Naive thymus-derived CD8-positive, alpha-beta T cell (primary cell): ENCODE measurements at regions not wholly inside any gene's neighbourhood (a gene's known extent, or its start where the extent isn't known, plus 50 kb on each side); places are given as distances from the start of the nearest gene placed in this dataset.

Source experiments
- ATAC-seq, 2 donors: fragments of 150-1000 bp; cut with Tn5 transposase in 1 of 2; sonication (Bioruptor Pico), chemical (Tn5 transposase) in 1 of 2; 1 replicate in 1 of 2; 2 replicates in 1 of 2; pipeline ENCODE4 v1.10.0; 2021; ENCODE audit warnings: mild to moderate bottlenecking in 2 of 2, moderate library complexity in 2 of 2
- POLR2A ChIA-PET: fragments of 350-600 bp; sonication (Branson Sonifier 250); formaldehyde crosslinking; loops from one replicate; lab custom pipeline; 2021; ENCODE audit warnings: antibody characterized with exemption; lab: Charles Lee
- DNase-seq, 10 donors: peaks; one replicate each; pipeline versions ENCODE4 v3.0.0 to v3.0.0-alpha.2; 2020 to 2022
- H3K27ac Mint-ChIP-seq, 10 donors: one replicate each; pipeline ENCODE4 v1.8.0; 2020 to 2022; ENCODE audit warnings: mild to moderate bottlenecking in 10 of 10, mixed read lengths in 10 of 10, moderate library complexity in 4 of 10, inconsistent platforms in 1 of 10
- H3K27me3 Mint-ChIP-seq, 5 donors: one replicate each; pipeline ENCODE4 v1.8.0; 2021 to 2022; ENCODE audit warnings: mixed read lengths in 5 of 5
- H3K36me3 Mint-ChIP-seq, 3 donors: one replicate each; pipeline ENCODE4 v1.8.0; 2020 to 2022; ENCODE audit warnings: mixed read lengths in 3 of 3, mild to moderate bottlenecking in 2 of 3, inconsistent platforms in 1 of 3
- H3K4me1 Mint-ChIP-seq, 4 donors: one replicate each; pipeline ENCODE4 v1.8.0; 2021 to 2022; ENCODE audit warnings: mixed read lengths in 4 of 4
- H3K4me3 Mint-ChIP-seq, 10 donors: one replicate each; pipeline ENCODE4 v1.8.0; 2020 to 2022; ENCODE audit warnings: mild to moderate bottlenecking in 10 of 10, mixed read lengths in 10 of 10, moderate library complexity in 6 of 10, inconsistent platforms in 1 of 10
- H3K9me3 Mint-ChIP-seq, 9 donors: one replicate each; pipeline ENCODE4 v1.8.0; 2020 to 2022; ENCODE audit warnings: mixed read lengths in 9 of 9, mild to moderate bottlenecking in 3 of 9, inconsistent platforms in 1 of 9, moderate library complexity in 1 of 9

DNA sequence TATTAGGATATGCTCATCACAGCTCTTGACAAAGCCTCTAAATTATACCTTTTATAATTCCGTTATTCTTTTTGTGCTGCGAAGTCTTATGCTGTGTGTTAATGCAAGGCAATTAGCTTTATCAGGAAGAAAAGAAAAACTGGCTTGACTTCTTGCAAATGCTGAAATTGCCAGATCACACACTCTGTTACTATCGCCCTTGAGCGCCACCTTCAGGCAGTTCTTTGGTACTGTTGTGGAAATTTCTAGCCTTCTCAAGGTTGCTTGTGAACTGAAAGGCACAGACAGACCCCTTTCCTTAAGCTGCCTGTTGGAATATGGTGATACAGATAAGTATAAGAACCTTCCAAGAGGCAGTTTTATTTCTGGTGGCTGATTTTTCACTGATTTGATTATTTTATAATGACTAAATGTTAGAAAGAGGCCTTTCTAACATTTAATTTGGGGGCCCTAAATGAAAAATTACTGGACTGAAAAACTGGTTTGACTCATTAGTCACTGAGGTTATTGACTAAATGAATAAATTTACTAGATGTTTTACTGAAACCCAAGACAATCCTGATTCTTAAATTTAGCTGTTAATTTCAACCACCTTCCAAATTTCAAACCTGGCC, 126.2 kb upstream of the RASGRP1 start:
- peak overlapping the region in 6 of 10 donors; percentile 0 to 60 (median 44) for H3K4me3 Mint-ChIP-seq
- DNase-seq (peak; percentile 72 to 87 (median 79)), ATAC-seq (peak; percentile 24 to 26)
- no peaks in the 10 kb centered on the region for H3K36me3 Mint-ChIP-seq
- H3K9me3 Mint-ChIP-seq: no peaks in the 10 kb centered on the region
- H3K27ac Mint-ChIP-seq: peak overlapping the region in 9 of 10 donors; percentile 40 to 97 (median 87)
- peaks cover 36 to 72% (median 64%) of the 10 kb centered on the region in 4 donors for H3K4me1 Mint-ChIP-seq
- POLR2A ChIA-PET: interaction anchor here (0.6 to 9.7 kb wide), 11 partner anchors 8 to 236 kb away, joined by 3 to 206 read pairs (median 5); partner anchors contain the start of genes FAM98B and RASGRP1
- no peaks in the 10 kb centered on the region for H3K27me3 Mint-ChIP-seq

DNA sequence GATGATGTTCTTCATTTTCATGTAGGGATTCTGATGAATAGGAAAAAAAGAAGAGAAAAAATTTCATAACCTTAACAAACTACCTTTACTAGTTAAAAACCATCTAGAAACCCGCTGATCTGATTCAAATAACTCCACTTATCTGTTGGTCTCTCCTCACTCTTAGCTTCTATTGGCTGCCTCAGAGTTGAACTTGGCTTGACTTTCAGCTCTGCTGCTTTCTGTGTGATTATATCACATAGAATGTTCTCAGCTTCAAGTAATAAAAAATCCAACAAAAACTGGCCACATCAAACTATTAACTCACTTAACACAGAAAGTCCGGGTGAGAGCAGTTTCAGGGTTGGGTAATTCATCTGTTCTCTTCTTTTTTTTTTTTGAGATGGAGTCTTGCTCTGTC, 126.8 kb upstream of the RASGRP1 start:
- no peaks in the 10 kb centered on the region for H3K36me3 Mint-ChIP-seq
- DNase-seq: no peak
- H3K4me3 Mint-ChIP-seq: no peak overlapping the region
- POLR2A ChIA-PET: interaction anchor here (0.8 to 9.7 kb wide), 6 partner anchors 8 to 237 kb away, joined by 3 to 161 read pairs (median 6); partner anchors contain the start of gene FAM98B
- H3K27me3 Mint-ChIP-seq: no peaks in the 10 kb centered on the region
- no peaks in the 10 kb centered on the region for H3K9me3 Mint-ChIP-seq
- no peak for ATAC-seq
- peak overlapping the region in 5 of 10 donors; percentile 26 to 93 (median 85) for H3K27ac Mint-ChIP-seq
- H3K4me1 Mint-ChIP-seq: peaks cover 32 to 72% (median 64%) of the 10 kb centered on the region in 4 donors

DNA sequence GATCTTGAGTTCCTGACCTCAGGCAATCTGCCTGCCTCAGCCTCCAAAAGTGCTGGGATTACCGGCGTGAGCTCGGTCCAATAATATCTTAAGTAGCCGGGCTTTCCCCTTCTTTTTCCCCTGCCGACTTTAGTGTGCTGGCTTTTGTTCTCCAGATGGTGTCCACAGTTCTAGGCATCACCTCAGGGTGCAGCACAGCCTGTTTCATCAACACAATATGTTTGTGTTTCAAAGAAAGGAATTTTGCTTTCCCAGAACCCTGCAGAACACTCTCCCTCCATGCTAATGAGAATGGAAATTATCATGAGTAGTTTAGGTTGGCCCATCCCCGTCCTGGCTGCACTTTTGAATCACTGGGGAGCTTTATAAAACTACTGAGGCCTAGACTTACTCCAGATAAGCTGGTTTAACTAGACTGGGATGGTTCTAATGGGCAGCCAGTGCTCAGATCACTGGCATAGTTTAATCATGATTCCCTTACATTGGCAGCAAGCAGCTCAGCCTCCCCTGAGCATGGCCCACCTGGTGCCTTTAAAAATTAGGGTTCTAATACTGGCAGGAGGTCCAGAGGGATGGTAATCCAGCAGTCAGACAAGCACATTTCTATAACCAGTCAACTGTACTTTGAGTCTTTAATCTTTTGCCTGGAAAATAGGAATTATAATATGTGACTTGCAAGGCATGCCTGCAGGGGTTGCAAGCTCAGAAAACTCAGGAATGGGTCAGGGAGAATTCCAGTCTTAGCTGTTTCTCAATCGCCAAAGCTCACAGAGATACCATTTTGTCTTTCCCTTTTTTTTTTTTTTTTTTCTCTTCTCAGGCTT, 127.6 kb upstream of the RASGRP1 start:
- Mint-ChIP-seq H3K27ac (peak overlapping the region in 4 of 10 donors; percentile 40 to 65 (median 52)), H3K4me3 (no peak overlapping the region), H3K4me1 (peaks cover 30 to 71% (median 64%) of the 10 kb centered on the region in 4 donors), H3K36me3 (no peaks in the 10 kb centered on the region), H3K27me3 (no peaks in the 10 kb centered on the region), H3K9me3 (no peaks in the 10 kb centered on the region)
- DNase-seq (no peak), ATAC-seq (no peak)
- POLR2A ChIA-PET: interaction anchor here (0.7 to 1.3 kb wide), 3 partner anchors 10 to 150 kb away, joined by 4 to 5 read pairs (median 5); partner anchors contain the start of gene RASGRP1

DNA sequence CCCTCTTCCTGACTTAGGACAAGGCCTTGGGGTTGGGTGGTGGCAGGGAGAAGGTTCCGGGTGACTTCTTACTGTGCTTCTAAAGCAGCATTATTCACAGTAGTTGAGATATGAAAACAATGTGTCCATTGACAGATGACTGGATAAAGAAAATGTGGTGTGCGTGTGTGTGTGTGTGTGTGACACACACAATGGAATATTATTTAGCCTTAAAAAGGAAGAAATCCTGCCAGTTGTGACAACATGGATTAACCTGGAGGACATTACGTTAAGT, 128.1 kb upstream of the RASGRP1 start:
- H3K4me1 Mint-ChIP-seq: peaks cover 25 to 71% (median 63%) of the 10 kb centered on the region in 4 donors
- peak overlapping the region in 2 of 10 donors; percentile 9 to 37 for H3K27ac Mint-ChIP-seq
- ATAC-seq (no peak), DNase-seq (no peak)
- H3K4me3 Mint-ChIP-seq: no peak overlapping the region
- no peaks in the 10 kb centered on the region for H3K27me3 Mint-ChIP-seq
- H3K36me3 Mint-ChIP-seq: no peaks in the 10 kb centered on the region
- no peaks in the 10 kb centered on the region for H3K9me3 Mint-ChIP-seq
- POLR2A ChIA-PET: interaction anchor here (0.7 to 1.0 kb wide), 2 partner anchors 128 to 150 kb away, joined by 5 read pairs; partner anchors contain the start of gene RASGRP1

DNA sequence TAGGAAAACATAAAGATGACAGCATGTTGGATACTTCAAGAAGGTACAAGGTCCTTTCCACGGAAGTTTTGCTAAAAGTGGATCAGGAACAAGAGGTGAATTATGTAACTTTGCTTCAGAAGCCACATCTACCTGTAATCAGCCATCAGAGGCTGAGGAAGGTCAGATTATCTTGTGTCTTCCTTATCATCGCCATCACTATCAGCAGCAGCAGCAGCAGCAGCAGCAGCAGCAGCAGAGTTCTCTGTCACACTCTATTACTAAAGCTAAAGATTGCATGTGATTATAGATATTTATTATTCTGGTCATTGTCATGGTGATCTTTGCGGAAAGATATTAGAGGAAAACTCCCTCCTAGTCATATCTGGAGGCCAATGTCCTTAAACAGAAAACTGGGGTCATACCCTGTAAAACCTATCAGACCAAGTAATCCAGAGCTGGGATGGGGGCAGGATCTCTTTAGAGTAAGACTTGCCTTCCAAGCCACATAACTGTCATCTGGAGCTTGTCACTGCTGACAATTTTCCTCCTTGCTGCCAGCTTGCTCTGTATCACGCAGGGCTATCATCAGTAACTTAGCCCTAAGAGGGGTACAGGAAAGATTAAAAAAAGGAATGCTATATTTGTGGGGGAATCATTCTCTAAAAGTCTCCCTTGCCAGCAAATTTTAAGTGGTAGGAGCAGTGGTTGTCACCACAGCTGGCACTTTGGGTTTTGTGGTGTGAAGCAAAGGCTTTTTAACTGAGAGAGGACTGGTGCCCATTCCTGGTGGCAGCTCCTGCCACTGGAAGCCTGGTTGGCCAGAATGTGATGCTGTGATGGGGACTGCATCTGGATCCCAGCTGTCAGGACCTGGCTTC, 130.9 kb upstream of the RASGRP1 start:
- POLR2A ChIA-PET: interaction anchor here (1.1 to 1.8 kb wide), 5 partner anchors 9 to 216 kb away, joined by 3 to 10 read pairs (median 3); partner anchors contain the start of gene RASGRP1
- peak overlapping the region in 5 of 10 donors; percentile 28 to 84 (median 43) for H3K27ac Mint-ChIP-seq
- no peak for DNase-seq
- H3K9me3 Mint-ChIP-seq: no peaks in the 10 kb centered on the region
- no peak for ATAC-seq
- H3K27me3 Mint-ChIP-seq: no peaks in the 10 kb centered on the region
- H3K36me3 Mint-ChIP-seq: no peaks in the 10 kb centered on the region
- no peak overlapping the region for H3K4me3 Mint-ChIP-seq
- peaks cover 16 to 69% (median 59%) of the 10 kb centered on the region in 4 donors for H3K4me1 Mint-ChIP-seq

DNA sequence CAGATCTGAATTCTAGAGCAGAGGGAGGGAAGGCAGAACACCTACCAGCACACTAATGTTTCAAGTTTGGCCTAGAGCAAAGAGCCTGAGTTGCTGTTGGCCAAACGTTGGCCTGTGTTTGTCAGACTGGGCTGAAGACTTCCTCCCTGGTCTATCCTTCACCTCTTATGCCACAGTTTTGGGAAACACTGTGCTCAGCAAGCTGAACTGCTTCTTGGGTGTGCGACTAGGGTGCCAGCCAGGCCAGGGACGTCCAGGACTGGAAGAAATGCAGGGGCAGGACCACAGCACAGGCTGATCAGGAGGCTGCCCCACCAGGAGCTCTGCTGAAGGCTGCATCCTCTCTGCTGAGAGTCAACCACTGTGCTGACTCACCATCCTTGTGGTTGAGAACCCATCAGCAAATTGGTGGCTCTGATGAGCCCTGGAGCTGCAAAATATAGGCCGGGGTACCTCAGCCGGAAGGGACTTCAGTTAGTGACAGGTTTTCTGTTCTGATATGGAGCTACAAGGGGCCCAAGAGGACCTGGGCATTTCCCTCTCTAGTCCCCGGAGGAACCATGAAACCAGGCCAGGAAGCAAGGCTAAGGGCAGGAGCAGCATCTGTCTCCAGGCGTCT, 131.6 kb upstream of the RASGRP1 start:
- DNase-seq (peak in 7 of 10 donors; percentile 35 to 70 (median 51)), ATAC-seq (peak; percentile 87 to 88)
- H3K36me3 Mint-ChIP-seq: no peaks in the 10 kb centered on the region
- H3K9me3 Mint-ChIP-seq: no peaks in the 10 kb centered on the region
- POLR2A ChIA-PET: interaction anchor here (1.1 to 1.9 kb wide), 7 partner anchors 10 to 217 kb away, joined by 3 to 10 read pairs (median 4); partner anchors contain the start of gene RASGRP1
- H3K4me1 Mint-ChIP-seq: peaks cover 15 to 62% (median 53%) of the 10 kb centered on the region in 4 donors
- H3K27ac Mint-ChIP-seq: peak overlapping the region in 5 of 10 donors; percentile 43 to 85 (median 77)
- H3K27me3 Mint-ChIP-seq: no peaks in the 10 kb centered on the region
- H3K4me3 Mint-ChIP-seq: peak overlapping the region in 2 of 10 donors; percentile 26 to 32

DNA sequence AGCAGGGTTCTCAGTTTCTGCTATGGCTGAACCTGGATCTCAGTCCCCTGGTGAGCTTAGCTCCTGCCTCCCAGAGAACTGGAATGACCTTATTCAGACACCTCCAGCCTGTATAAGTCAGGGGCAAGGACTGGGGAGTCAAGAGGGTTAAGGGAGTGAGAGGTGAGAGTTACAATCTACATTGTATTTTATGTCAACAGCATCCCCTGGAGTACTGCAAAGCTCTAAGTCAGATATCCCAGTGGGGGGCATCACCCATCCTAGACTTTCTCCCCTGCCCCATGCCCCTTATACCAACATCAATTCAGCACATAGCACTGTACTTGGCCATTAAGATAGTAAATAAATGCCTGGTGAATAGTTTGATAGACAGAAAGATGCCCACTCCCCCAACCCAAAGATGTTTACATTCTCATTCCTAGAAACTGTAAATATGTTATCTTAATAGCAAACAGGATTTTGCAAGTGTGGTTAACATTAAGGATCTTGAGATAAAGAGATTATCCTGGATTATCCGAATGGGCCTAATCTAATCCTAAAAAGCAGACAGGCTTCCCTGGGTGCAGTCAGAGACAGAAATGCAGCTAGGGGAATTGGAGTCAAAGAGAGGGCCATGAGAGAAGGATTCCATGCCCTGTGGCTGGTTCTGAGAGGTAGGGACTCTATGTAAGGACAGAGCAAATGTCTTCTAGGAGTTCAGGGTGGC, 132.3 kb upstream of the RASGRP1 start:
- no peak for DNase-seq
- H3K36me3 Mint-ChIP-seq: no peaks in the 10 kb centered on the region

DNA sequence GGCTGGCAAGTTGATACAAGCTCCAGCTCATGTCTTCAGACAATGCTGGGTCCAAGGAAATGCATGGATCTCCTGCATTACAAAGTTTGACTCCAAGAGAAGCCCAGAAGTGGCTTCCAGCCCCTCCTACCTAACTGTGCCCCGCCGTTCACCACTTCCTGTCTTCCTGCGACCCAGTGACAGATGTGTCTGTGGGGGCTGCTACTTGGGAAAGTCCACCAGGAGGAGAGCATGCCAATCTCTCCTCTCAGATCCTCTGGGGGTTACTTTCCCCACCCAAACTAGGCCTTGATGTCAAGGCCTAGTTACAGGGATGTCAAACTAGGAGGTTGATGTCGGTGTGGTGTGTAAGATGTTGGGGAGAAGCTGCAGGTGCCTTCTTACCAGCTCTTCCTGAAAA, 133.6 kb upstream of the RASGRP1 start:
- peak overlapping the region in 4 of 10 donors; percentile 8 to 26 (median 16) for H3K4me3 Mint-ChIP-seq
- no peaks in the 10 kb centered on the region for H3K36me3 Mint-ChIP-seq
- H3K9me3 Mint-ChIP-seq: no peaks in the 10 kb centered on the region
- DNase-seq (peak in 5 of 10 donors; percentile 8 to 33 (median 23)), ATAC-seq (peak; percentile 39 to 51)
- POLR2A ChIA-PET: interaction anchor here (0.6 to 2.2 kb wide), 11 partner anchors 8 to 245 kb away, joined by 3 to 17 read pairs (median 4); partner anchors contain the start of genes FAM98B and RASGRP1
- peak overlapping the region in 7 of 10 donors; percentile 22 to 82 (median 65) for H3K27ac Mint-ChIP-seq
- peaks cover 15 to 59% (median 50%) of the 10 kb centered on the region in 4 donors for H3K4me1 Mint-ChIP-seq
- no peaks in the 10 kb centered on the region for H3K27me3 Mint-ChIP-seq

More for the DNA sequence above, 132.3 kb upstream of the RASGRP1 start:
- ATAC-seq: no peak
- H3K9me3 Mint-ChIP-seq: no peaks in the 10 kb centered on the region
- POLR2A ChIA-PET: interaction anchor here (1.2 to 1.9 kb wide), 6 partner anchors 13 to 243 kb away, joined by 3 to 10 read pairs (median 4); partner anchors contain the start of genes FAM98B and RASGRP1
- H3K27me3 Mint-ChIP-seq: no peaks in the 10 kb centered on the region
- H3K27ac Mint-ChIP-seq: peak overlapping the region in 4 of 10 donors; percentile 40 to 77 (median 60)
- H3K4me3 Mint-ChIP-seq: peak overlapping the region in 3 of 10 donors; percentile 10 to 32 (median 15)
- peaks cover 15 to 59% (median 51%) of the 10 kb centered on the region in 4 donors for H3K4me1 Mint-ChIP-seq

DNA sequence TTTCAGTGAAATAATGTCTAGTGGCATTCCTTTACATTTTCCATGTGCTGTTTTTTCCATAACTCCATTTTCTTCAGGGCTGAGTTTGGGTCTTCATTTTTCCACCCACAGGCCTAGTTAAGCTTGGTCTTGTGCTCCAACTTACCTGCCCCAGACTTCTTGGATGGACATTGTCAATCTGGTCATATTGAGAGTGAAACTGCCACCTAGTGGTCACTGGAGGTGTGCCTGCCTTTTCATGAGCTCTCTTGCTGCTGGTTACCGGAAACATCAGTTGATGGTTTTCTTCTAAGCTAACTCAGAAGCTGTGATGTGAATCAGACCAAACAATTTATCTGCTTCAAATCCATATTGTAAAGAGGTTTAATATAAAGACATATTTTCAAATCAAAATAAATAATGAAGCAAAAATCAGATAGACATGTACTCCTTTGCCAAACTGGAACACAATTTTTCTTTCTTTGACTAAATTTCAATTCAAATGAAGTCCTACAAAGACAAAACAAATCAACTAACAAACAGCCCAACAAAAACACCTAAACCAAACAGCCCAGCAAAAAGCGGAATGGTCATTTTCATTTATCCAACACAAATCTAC, 135.1 kb upstream of the RASGRP1 start:
- Mint-ChIP-seq H3K4me1 (peaks cover 12 to 56% (median 48%) of the 10 kb centered on the region in 4 donors), H3K4me3 (peak overlapping the region in 3 of 10 donors; percentile 9 to 61 (median 47)), H3K9me3 (no peaks in the 10 kb centered on the region), H3K36me3 (no peaks in the 10 kb centered on the region), H3K27me3 (no peaks in the 10 kb centered on the region), H3K27ac (peak overlapping the region in 8 of 10 donors; percentile 47 to 90 (median 64))
- DNase-seq: peak; percentile 34 to 86 (median 63)
- POLR2A ChIA-PET: interaction anchor here (0.7 to 2.2 kb wide), 11 partner anchors 9 to 445 kb away, joined by 3 to 17 read pairs (median 5); partner anchors contain the start of genes FAM98B and RASGRP1
- ATAC-seq: peak; percentile 73 to 80

DNA sequence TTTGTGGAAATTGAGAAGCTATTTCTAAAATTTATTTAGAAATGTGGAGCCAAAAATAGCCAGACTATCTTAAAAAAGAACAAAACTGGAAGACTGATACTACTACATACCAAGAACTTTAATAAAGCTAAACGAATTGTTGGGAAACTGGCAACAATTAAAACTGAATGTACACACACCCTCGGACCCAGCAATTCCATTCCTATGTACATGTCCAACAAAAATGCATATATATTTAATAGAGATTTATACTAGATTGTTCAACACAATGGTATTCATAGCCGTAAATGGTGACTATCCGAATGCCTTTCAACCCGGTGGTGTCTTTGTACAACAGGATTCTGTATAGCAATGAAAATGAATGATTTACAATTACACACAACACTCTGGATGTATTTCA, 136.5 kb upstream of the RASGRP1 start:
- H3K9me3 Mint-ChIP-seq: no peaks in the 10 kb centered on the region
- H3K27me3 Mint-ChIP-seq: no peaks in the 10 kb centered on the region
- no peak overlapping the region for H3K4me3 Mint-ChIP-seq
- POLR2A ChIA-PET: no interaction called here
- no peak for DNase-seq
- H3K36me3 Mint-ChIP-seq: no peaks in the 10 kb centered on the region
- H3K4me1 Mint-ChIP-seq: peaks cover 12 to 42% (median 39%) of the 10 kb centered on the region in 4 donors
- ATAC-seq: no peak
- H3K27ac Mint-ChIP-seq: no peak overlapping the region
